GM12892 (cell line): ENCODE measurements at regions not wholly inside any gene's neighbourhood (a gene's known extent, or its start where the extent isn't known, plus 50 kb on each side); places are given as distances from the start of the nearest gene placed in this dataset.

Experiments used
- POLR2A ChIP-seq: IDR thresholded peaks from 2 replicates; pipeline ENCODE4 v1.6.1; 2011; ENCODE audit warnings: low read depth, low read length, control low read depth
- POLR2AphosphoS5 ChIP-seq: IDR thresholded peaks from 2 replicates; pipeline ENCODE4 v1.6.1; 2011; ENCODE audit warnings: low read depth, low read length, control low read depth
- TAF1 ChIP-seq: IDR thresholded peaks from 2 replicates; pipeline ENCODE4 v1.6.1; 2011; ENCODE audit warnings: low read depth, mild to moderate bottlenecking, control low read depth, low read length, borderline replicate concordance

GRCh38 chr3:117534138-117534537 lies 824.6 kb downstream of the TUSC7 start:
- TF ChIP-seq POLR2A (no peak), POLR2AphosphoS5 (no peak), TAF1 (no peak)
